OCI-LY1 (cell line): ENCODE measurements at regions not wholly inside any gene's neighbourhood (a gene's known extent, or its start where the extent isn't known, plus 50 kb on each side); places are given as distances from the start of the nearest gene placed in this dataset.

ENCODE experiments used
- H2AFZ ChIP-seq: fragments of 200-600 bp; sonication (generic), shearing (Covaris generic); 2 replicates; pipeline ENCODE4 v1.6.0; 2014; ENCODE audit warnings: antibody characterized with exemption, mild to moderate bottlenecking, low read length
- H3F3A ChIP-seq: fragments of 200-600 bp; sonication (generic), shearing (Covaris generic); 2 replicates; pipeline ENCODE4 v1.6.0; 2014; ENCODE audit warnings: mild to moderate bottlenecking, antibody characterized with exemption, low read length, moderate library complexity; ENCODE audit not compliant: insufficient read depth
- H3K27ac ChIP-seq: fragments of 200-600 bp; sonication (generic); 2 replicates; pipeline ENCODE4 v1.5.1; 2014; ENCODE audit warnings: low read length, mixed run types, mild to moderate bottlenecking, low read depth; ENCODE audit not compliant: poor library complexity, severe bottlenecking
- H3K27me3 ChIP-seq: fragments of 200-600 bp; sonication (generic); 2 replicates; pipeline ENCODE4 v1.6.0; 2014; ENCODE audit warnings: antibody characterized with exemption, mild to moderate bottlenecking, low read length, moderate library complexity; ENCODE audit not compliant: insufficient read depth
- H3K36me3 ChIP-seq: fragments of 200-600 bp; sonication (generic); 2 replicates; pipeline ENCODE4 v1.6.1; 2014; ENCODE audit warnings: mild to moderate bottlenecking, antibody characterized with exemption, low read length, moderate library complexity, mixed read lengths; ENCODE audit not compliant: insufficient read depth
- H3K4me1 ChIP-seq: fragments of 200-600 bp; sonication (generic); 2 replicates; pipeline ENCODE4 v1.5.1; 2014; ENCODE audit warnings: mild to moderate bottlenecking, low read length, moderate library complexity; ENCODE audit not compliant: insufficient read depth, severe bottlenecking
- H3K4me2 ChIP-seq: fragments of 200-600 bp; sonication (generic), shearing (Covaris generic); 2 replicates; pipeline ENCODE4 v1.6.1; 2014; ENCODE audit warnings: low read length
- H3K4me3 ChIP-seq: fragments of 200-600 bp; sonication (generic); 2 replicates; pipeline ENCODE4 v1.5.1; 2014; ENCODE audit warnings: low read length, low read depth, mild to moderate bottlenecking, mixed read lengths; ENCODE audit not compliant: poor library complexity, severe bottlenecking
- H3K79me2 ChIP-seq: fragments of 200-600 bp; shearing (Covaris generic); 2 replicates; pipeline ENCODE4 v1.6.1; 2016; ENCODE audit warnings: mixed run types, low read length, mixed read lengths; ENCODE audit not compliant: insufficient read depth
- H3K9ac ChIP-seq: fragments of 200-600 bp; sonication (generic), shearing (Covaris generic); 2 replicates; pipeline ENCODE4 v1.6.1; 2014; ENCODE audit warnings: mild to moderate bottlenecking, low read length, mixed read lengths
- H3K9me2 ChIP-seq: fragments of 200-600 bp; sonication (generic), shearing (Covaris generic); 2 replicates; pipeline ENCODE4 v1.6.1; 2014; ENCODE audit warnings: low read depth, mild to moderate bottlenecking, low read length, mixed read lengths
- H3K9me3 ChIP-seq: fragments of 200-600 bp; shearing (Covaris generic); 2 replicates; pipeline ENCODE4 v1.6.1; 2014; ENCODE audit warnings: low read length, mixed read lengths
- H4K20me1 ChIP-seq: fragments of 200-600 bp; sonication (generic), shearing (Covaris generic); 2 replicates; pipeline ENCODE4 v1.6.0; 2016; ENCODE audit warnings: mild to moderate bottlenecking, low read length; ENCODE audit not compliant: insufficient read depth
- EZH2 ChIP-seq: fragments of 200-600 bp; sonication (generic), shearing (Covaris generic); IDR thresholded peaks from 2 replicates; pipeline ENCODE4 v1.8.0; 2017; ENCODE audit warnings: borderline replicate concordance, mixed run types, mild to moderate bottlenecking, antibody characterized with exemption, low read length, moderate library complexity, mixed read lengths
- TF ChIP-seq, protein P1 (sequence below): fragments of 200-600 bp; sonication (generic), shearing (Covaris generic); IDR thresholded peaks from 2 replicates; pipeline ENCODE4 v1.5.1; 2017; ENCODE audit warnings: mild to moderate bottlenecking, antibody characterized with exemption, low read length, moderate library complexity, mixed read lengths

DNA sequence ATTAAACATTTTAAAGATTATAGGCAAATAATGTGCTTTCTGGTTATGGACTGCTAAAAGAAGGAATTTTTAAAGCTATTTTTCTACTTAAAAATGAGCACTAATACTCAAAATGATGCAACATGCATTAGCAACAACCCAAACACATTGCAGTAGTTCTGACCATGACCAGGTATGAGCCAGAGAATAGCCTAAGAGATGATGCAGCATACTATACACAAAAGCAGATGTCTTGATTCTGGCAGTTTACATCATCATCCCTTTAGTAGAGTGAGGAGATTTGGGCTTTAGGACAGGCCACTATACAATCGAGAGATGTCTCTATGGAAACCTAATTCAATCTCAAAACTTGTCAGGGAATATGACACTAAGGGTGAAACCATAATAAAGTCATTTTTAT is 307.1 kb downstream of the PRR16 start:
- H3K27me3 ChIP-seq: no peaks in the 10 kb centered on the region
- H3K4me3 ChIP-seq: no peak overlapping the region
- H3K9me2 ChIP-seq: no peaks in the 10 kb centered on the region
- H3K4me2 ChIP-seq: no peak overlapping the region
- H3K79me2 ChIP-seq: no peaks in the 10 kb centered on the region
- H3K9ac ChIP-seq: no peak overlapping the region
- no peaks in the 10 kb centered on the region for H3K9me3 ChIP-seq
- H3F3A ChIP-seq: no peaks in the 10 kb centered on the region
- H4K20me1 ChIP-seq: no peaks in the 10 kb centered on the region
- TF ChIP-seq, protein P1, sequence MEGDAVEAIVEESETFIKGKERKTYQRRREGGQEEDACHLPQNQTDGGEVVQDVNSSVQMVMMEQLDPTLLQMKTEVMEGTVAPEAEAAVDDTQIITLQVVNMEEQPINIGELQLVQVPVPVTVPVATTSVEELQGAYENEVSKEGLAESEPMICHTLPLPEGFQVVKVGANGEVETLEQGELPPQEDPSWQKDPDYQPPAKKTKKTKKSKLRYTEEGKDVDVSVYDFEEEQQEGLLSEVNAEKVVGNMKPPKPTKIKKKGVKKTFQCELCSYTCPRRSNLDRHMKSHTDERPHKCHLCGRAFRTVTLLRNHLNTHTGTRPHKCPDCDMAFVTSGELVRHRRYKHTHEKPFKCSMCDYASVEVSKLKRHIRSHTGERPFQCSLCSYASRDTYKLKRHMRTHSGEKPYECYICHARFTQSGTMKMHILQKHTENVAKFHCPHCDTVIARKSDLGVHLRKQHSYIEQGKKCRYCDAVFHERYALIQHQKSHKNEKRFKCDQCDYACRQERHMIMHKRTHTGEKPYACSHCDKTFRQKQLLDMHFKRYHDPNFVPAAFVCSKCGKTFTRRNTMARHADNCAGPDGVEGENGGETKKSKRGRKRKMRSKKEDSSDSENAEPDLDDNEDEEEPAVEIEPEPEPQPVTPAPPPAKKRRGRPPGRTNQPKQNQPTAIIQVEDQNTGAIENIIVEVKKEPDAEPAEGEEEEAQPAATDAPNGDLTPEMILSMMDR: no peak
- TF ChIP-seq EZH2: no peak
- H3K36me3 ChIP-seq: no peaks in the 10 kb centered on the region
- no peaks in the 10 kb centered on the region for H3K4me1 ChIP-seq
- no peak overlapping the region for H2AFZ ChIP-seq
- no peak overlapping the region for H3K27ac ChIP-seq

DNA sequence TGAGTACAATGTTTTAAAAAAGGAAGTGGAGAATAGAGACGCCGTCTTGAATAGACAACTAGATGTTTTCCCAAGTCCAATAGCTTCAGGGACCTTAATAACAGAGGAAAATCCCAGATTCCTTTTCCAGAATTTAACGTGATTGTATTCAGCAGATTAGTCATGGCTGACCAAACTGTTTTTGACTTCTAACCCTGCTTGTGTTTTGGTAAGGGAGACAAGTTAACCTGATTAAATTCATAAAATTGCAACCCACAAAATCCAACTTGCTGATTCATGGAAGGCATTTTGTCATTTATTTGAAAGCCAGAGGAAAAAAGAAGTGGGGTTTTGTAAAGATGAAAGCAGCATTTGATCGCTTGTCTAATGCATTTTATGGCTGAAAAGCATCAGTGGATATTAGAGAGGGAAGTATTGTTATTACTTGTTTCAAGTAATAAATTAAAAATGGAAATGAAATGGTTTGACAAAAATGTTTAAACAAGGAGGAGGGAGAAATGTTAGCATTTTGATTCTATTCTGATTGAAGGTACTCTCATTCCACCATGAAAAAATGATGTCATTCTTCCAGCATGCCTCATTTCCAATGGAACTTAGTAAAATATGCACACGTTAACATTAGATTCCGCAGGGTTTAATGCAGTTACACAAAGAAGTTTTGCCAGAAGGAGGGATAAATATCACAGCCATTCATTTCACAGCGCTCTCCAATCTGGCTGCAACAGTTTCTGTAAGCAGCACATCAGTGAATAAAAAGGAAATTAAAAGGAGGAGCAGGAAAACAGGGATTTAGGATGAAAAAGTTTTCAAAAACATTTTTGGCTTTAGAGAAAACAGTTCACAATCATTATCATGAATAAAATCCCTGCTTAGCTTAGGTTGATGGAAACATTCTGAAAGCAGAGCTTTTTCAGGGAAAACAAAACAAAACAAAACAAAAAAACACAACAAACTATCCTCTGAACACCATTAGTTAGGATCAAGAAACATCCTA is 314.7 kb downstream of the PRR16 start:
- H3K36me3 ChIP-seq: no peaks in the 10 kb centered on the region
- H2AFZ ChIP-seq: no peak overlapping the region
- H3K79me2 ChIP-seq: no peaks in the 10 kb centered on the region
- H3F3A ChIP-seq: no peaks in the 10 kb centered on the region
- no peaks in the 10 kb centered on the region for H3K4me1 ChIP-seq
- no peak overlapping the region for H3K27ac ChIP-seq
- H3K4me3 ChIP-seq: no peak overlapping the region
- H3K4me2 ChIP-seq: no peak overlapping the region
- no peaks in the 10 kb centered on the region for H3K9me2 ChIP-seq
- no peak overlapping the region for H3K9ac ChIP-seq
- no peaks in the 10 kb centered on the region for H3K9me3 ChIP-seq
- TF ChIP-seq, protein P1: no peak
- no peak for TF ChIP-seq EZH2
- H3K27me3 ChIP-seq: no peaks in the 10 kb centered on the region
- H4K20me1 ChIP-seq: no peaks in the 10 kb centered on the region

DNA sequence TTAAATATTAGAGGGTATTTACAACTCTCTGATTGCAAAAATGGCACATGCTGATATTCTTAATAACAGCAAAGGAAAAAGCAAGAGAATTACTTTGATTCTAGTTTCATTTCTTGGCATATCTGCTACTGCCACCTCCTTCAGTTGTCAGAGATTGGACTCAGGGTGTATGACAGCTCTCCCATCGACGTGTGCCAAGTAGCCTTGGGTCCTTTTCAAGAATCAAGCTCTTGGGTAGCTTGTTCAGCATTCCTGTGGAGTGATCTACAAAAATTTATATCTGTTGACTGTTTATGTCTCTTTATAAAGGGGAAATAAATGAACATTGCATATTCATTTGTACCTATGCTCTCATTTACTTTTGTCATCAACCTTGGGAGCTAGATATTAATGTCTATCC is 315.6 kb downstream of the PRR16 start:
- Histone ChIP-seq H3K79me2 (no peaks in the 10 kb centered on the region), H3K36me3 (no peaks in the 10 kb centered on the region), H3K27me3 (no peaks in the 10 kb centered on the region), H4K20me1 (no peaks in the 10 kb centered on the region), H3K9me2 (no peaks in the 10 kb centered on the region), H3K4me2 (no peak overlapping the region), H3K27ac (no peak overlapping the region), H3K9me3 (no peaks in the 10 kb centered on the region), H3K9ac (no peak overlapping the region), H3K4me3 (no peak overlapping the region), H3K4me1 (no peaks in the 10 kb centered on the region), H2AFZ (no peak overlapping the region), H3F3A (no peaks in the 10 kb centered on the region)
- TF ChIP-seq, protein P1: no peak
- no peak for TF ChIP-seq EZH2
